HG03159 (cell line): ENCODE measurements at regions not wholly inside any gene's neighbourhood (a gene's known extent, or its start where the extent isn't known, plus 50 kb on each side); places are given as distances from the start of the nearest gene placed in this dataset.
"Not testable (repeated sequence)": the region's sequence is repeated elsewhere in the genome, so short reads cannot be mapped to it uniquely, and the experiment has no call there.

Experiments used
- ATAC-seq: cut with Tn5 transposase; IDR thresholded peaks from one replicate; pipeline ENCODE4 v1.9.1; 2021; ENCODE audit warnings: mild to moderate bottlenecking, moderate library complexity; ENCODE audit not compliant: unreplicated experiment

DNA sequence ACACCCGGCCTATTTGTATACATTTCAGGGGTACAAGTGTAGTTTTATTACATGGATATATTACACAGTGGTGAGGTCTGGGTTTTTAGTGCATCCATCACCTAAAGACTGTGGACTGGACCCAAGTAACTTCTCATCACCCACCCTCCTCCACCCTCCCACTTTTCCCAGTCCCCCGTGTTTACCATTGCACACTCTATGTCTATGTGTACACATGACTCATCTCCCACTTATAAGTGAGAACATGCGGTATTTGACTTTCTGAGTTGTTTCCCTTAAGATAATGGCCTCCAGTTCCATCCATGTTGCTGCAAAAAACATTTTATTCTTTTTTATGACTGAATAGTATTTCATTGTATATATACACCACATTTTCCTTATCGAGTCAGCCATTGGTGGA is 98.9 kb upstream of the WAC start:
- no peak for ATAC-seq

DNA sequence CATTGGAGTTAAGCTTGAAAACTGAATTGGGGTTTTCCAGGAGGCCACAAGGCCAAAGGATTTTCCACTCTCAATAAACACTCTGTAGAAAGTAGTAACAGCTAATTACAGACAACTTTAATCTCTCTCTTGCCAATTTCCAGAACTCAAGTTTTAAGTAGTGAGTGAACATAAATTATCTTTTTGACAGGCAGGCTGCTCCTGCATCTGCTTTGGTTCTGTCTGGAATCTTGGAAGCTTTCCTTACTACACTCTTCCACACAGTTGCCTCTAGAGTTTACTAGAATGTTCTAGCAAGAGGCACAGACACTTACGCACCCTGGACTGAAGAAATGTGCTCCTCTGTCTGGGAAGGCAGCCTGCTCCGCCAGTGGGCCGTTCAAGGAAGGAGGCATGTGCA is 90.5 kb upstream of the WAC start:
- no peak for ATAC-seq

DNA sequence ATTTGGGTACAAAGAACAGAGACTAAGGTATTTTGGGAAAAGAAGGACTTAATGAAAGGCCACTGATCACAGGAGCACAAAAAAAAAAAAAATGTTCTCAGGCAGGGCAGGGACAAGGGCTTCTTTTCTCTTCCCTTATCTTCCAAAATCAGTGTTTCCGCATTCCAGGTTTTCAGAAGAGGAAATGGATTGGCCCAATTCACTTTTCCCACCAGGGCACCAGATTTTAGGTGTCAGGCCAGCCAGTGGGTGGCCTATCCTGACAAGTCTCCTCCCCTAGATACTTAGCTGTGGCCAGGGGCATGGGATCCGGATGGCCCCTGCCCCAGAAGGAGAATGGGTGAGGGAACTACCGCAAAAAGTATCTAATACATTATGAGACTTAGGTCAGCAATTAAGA is 88.9 kb upstream of the WAC start:
- no peak for ATAC-seq

DNA sequence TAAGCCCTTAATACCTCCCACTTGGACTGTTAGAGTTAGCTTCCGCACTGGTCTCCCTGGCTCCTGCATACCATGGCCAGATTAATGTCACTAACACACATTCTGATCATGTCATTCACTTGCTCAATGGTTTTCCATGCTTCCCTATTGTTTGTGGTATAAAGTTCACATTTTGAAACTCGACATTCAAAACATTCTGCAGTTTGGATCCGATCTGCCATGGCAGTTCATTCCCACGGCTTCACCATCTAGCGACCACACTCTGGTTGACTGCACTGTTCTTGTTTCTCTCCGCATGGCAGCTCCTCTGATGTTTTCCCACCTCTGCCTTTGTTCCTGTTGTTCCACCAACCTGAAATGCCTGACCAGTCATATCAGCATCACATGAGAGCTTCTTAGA is 87.4 kb upstream of the WAC start:
- ATAC-seq: no peak

DNA sequence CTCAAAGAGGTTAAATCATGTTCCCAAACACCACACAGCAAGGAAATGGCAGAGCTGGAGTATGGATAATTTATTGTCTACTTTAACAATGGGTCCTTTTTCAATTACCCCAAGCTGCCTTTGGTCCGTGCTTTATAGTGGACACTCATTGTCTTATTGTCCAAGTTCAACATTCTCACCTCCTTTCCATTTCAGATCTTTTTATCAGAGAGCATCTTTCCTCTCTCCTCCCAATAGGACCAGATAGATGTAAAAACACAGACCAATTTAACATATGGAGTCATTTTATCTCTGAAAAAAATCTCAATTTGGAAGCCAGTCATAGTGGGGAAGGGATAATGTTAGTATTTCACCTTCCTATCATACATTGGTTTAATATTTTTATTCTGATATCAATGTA is 83.5 kb upstream of the WAC start:
- ATAC-seq: no peak

DNA sequence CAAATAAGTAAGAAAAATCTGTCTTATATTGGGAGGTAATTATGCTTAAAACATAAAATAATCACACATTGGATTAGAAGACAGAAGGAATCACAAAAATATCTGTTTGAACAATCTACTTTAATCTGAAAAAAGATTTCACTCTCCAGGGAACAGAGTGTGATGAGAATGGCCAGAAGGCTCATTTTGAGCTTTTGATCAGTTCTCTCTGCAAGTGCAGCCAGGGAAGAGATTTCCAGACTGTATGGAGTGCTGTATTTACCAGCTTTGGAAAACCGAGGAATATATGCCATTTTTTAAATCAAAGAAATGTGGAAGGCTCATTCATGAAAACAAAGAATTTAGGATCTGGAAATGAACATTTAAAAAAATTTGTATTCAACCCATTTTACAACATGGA is 83.0 kb upstream of the WAC start:
- ATAC-seq: no peak

DNA sequence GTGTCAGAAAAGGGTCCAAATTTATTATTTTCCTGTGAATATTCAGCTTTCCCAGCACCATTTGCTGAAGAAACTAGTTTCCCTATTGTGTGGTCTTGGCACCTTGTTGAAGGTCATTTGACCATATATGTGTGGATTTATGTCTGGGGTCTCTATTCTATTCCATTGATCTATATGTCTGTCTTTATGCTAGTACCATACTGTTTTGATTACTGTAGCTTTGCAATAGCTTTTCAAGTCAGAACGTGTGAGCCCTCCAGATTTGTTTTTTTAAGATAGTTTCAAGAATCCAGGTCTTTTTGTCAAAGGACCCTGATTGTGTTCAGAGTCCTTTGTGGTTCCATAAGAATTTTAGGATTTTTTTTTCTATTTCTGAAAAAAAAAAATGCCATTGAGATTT is 79.0 kb upstream of the WAC start:
- ATAC-seq: no peak

DNA sequence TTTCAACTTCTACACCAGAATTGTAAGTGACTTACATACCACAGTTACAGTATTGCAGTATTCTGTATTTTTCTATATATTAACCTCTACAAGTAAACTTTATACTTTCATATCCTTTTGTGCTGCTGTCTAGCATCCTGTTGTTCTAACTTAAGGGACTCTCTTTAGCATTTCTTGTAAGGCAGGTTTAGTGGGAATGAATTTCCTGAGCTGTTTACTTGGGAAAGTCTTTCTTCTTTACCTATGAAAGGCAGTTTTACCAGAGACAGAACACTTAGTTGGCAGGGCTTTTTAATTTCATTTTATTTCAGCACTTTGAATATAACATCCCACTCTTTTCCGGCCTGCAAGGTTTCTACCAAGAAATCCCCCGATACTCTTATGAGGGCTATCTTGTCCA is 75.8 kb upstream of the WAC start:
- no peak for ATAC-seq

DNA sequence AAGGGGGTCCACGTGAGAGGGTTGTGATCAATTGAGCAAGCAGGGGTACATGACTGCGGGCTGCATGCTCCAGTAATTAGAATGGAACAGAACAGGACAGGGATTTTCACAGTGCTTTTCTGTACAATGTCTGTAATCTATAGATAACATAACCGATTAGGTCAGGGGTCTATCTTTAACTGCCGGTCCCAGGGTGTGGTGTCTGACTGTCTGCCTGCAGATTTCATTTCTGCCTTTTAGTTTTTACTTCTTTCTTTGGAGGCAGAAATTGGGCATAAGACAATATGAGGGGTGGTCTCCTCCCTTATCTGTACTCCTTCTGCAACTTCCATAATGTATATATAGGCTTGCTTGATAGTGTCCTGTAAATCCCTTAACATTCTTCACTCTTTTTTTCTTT is 75.0 kb upstream of the WAC start:
- ATAC-seq: not testable (repeated sequence)

DNA sequence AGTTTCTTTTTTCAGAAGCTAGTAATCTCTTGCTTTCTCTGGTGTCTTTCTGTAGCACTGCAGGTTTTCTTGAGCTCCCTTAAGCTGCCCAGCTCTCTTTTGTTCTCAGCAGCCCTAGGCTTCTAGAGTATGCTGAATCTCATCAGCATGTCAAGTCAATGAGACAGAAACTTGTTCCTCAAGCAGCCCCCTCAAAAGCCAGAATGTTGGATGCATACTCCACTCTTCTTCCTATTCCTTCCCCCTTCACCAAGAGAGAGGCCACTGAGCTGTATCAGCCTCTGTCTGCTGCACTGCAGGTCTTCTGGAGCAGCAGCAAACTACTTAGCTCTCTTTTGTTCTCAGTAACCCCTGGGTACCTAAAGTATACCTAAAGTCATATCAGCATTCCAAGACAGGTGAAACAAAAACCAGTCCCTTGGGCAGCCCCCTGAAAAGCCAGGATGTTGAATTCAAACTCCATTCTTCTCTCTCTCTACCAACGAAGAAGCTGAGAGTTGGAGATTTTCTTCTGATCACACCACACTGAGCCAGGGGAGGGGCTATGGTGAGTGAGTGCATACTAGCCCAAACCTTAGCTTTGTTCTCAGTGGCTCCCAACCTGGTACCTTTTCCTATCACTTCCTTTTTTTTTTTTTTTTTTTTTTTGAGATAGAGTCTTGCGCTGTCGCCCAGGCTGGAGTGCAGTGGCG is 73.3 kb upstream of the WAC start:
- ATAC-seq: no peak

DNA sequence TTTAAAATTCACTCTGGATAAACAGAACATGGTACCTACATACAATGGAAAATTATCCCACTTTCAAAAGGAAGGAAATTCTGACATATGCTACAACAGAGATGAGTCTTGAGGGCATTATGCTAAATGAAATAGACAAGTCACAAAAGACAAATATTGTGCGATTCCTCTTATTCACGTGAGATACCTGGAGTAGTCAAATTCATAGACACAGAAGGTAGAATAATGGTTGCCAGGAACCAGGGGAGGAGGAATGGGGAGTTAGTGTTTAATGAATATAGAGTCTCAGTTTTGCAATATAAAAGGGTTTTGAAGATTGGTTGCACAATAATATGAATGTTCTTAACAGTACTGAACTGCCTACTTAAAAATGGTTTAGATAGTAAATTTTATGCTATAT is 69.8 kb upstream of the WAC start:
- ATAC-seq: no peak

DNA sequence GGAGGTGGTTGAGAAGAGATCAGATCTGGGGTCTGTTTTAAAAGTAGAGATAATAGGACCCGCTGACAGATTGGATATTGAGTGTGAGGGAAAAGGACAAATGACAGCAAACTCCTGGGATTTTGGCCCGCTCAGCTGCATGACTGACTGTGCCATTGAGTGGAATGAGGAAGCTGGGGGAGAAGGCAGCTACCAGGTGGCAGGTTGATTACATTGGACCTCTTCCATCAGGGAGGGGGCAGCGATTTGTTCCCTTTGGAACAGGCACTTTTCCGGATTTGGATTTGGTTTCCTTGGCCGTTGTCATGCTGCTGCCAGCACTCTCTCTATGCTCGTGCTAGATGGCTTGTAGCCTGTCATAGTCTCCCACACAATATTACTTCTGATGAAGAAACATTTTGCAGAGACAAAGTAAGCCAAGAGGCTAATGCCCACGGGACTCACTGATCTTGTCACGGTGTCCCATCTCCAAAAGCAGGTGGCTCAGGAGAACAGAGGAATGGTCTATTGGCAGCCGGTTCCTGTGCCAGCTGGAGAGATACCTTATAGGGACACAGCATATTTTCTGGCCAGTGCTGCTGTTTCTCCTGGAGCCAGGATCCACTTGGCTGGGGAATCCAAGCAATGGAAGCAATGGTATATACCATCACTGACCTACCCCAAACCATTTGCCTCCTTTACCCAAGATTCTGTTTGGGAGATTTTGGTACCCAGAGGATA is 69.1 kb upstream of the WAC start:
- no peak for ATAC-seq

DNA sequence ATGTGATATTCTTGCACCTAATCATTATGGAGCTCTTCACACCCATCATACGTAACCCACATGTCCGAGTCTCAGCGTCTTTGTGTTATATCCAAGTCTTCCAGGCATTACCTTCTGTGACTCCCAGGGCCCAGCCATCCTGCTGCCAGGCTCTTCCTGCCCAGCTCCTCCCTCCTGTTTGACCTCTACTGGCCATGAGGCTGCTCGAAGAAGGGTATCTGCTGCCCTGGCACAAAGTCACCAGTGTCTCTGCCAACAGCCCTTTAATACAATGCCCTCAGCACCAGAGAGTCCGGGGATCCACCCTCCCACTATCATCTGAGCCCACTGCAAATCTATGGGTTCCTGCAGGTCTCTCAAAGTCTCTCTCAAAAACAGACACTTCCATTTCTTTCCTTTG is 65.3 kb upstream of the WAC start:
- ATAC-seq: no peak

DNA sequence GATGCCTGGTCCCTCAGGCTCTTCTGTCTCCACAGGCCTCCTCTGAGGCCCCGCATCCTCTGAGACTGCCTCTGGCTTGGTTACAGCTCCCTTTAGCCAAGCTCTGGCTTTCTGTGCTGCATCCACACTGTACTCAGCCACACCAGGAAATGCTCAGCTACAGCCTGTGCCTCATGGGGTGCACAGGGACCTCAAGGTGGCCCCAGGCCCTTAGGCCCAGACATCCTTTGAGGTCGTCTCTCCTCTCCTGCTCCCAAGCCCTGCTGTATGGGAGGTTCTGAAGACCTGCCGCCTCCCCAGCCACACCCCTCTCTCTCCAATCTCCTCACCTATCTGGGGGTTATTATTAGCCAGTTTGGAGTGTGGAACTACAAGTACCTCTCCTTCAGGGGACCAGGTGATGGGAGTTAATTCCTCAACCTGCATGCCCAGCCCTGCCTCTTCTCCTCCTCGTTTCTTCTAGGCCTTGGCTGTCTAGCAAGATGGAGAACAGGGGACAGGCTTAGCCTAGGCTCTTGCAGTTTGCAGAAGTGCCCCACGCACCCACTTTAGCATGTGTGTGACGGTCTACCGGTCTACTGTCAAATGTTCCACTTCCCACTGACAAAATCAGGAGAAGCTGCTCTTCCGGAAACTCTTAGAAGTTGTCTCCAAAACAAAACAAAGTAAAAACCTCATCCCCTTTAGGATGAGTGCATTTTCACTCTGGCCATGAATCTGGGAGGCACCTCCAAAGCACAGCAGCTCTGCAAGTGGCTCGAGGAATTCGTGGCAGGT is 64.0 kb upstream of the WAC start:
- no peak for ATAC-seq

DNA sequence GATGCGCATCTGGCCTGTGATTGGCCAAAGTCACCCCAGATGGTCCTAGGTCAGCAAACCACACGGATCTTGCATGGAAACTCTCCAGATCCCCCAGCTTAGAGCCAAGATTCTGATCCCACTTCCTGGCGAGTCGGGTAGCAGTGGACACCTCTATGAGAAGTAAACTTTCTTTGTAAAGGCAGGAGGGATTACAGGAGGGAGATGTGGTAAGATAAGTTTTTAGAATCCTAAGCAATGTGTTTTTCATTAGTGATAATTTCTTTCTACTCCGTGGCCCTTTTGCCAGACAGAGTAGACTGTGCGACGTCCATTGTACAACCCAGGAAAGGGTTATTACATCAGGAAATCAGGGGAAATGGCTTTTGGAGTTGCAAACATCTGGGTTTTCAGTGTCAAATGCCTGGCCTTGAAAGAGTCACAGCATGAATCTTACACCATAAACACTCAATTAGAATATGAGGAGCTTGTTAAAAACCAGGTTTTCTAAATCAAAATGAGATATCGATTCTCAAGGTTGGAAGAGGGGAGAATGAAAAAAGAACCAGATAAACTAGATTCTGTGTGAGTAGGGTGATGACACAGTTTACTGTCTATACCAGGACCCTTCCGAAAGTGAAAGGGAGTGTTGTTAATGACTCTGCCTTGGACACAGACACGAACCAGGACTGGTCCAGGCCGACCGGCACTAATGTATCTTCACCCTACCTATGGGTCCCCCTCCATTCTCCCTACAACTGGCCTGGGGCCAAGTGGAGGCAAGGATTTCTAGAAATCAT is 61.9 kb upstream of the WAC start:
- ATAC-seq: no peak

DNA sequence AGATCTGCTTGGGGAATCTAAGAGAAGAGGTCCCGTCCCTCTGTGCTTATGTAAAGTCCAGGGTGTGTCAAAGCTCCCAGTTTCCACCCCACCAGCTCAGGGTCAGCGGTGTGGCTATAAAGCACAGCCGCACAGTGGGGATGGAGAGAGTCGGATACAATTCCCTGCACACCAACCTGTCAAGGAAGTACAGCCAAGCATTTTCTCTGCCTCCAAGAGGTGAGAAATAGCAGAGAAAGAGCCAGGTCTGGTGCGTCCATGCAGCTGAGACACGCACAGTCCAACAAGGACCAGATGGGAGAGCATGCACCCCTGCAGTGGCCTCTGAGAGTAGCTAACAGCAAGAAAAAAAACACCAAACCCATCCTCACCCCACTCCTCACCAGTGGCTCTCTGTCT is 61.3 kb upstream of the WAC start:
- ATAC-seq: no peak

DNA sequence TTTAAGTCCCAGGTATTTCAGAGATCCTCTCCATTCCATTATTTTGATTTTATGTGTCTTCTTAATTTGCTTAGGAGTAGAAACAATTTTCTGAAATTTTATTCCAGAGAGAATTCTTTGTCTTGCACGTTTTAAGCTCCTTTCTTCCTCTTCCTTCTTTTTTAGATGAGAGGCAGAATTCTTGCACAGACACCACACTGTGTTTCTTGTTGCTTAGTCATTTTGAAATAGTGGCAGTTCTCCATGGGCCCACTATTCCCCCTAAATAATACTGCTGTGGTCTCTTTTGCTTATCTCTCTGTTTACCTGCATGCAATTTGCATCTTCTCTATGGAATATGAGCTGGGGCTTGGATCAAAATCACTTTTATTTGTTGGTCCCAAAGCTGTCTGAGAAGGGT is 54.3 kb upstream of the WAC start:
- no peak for ATAC-seq

DNA sequence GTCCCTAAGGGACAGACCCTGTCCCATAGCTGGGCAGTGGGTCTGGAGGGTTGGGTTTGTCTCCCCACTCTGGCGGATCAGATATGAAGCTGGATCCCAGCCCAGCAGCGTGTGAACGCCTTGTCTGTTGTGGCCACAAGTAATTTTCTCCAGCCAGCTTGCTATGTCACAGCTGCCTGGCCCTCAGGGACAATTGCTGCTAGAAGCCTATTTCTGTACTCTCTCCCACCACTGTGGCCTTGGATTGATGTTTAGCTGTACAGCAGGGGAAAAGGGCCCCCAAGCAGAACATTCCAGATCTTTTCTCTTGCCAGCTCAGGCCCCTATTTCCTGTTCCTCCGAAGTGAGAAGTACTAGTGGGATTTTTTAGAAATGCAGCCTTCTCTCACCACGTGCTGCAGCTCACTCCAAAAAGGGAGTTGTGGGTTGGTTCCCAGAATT is 53.5 kb upstream of the WAC start:
- ATAC-seq: no peak

DNA sequence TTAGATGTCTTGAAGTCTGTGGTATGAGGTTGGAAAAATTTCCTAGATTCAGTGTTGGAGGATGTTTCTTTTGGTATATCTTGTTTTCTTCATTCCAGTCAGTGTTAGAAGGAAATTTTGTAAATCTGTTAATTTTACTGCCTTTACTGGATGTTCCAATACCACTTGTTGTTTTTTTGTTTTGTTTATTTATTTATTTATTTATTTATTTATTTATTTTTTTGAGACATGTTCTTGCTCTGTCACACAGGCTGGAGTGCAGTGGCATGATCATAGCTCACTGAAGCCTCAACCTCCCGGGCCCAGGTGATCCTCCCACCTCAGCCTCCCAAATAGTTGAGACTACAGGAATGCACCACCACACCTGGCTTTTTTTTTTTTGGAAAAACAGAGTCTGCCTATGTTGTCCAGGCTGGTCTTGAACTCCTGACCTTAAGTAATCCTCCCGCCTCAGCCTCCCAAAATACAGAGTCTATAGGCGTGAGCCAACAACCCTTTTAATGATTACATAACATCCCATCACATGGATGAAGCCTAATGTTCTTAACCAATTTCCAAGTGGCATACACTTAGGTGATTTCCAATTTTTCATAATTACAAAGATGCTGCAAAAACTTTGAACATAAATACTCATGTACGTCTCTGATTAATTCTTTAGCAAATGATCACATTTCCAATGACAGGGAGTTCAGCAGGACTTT is 52.8 kb upstream of the WAC start:
- no peak for ATAC-seq

DNA sequence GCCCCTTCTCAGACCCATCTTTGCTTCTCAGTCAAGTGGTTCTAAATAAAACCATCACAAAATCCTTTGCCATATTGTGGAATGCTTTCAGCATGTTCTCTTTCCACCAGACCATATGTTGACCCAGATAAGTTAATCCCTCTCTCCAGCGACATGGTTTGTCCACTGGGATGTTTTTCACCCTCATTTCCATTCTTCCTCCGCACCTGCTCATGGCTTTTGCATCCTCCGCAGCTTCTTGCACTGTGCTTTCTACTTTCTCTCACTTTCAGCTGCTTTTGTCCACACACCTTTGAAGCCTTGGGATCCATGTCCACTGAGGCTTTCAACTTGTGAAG is 52.3 kb upstream of the WAC start:
- ATAC-seq: no peak

DNA sequence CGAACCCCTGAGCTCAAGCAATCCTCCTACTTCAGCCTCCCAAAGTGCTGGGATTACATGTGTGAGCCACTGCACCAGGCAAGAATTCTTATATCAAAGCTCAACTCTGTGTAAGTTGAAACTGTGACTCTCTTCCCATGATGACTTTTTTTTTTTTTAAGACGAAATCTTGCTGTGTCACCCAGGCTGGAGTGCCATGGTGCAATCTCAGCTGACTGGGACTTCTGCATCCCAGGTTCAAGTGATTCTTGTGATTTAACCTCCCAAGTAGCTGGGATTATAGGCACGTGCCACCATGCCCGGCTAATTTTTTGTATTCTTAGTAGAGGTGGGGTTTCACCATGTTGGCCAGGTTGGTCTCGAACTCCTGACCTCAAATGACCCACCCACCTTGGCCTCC is 51.6 kb upstream of the WAC start:
- ATAC-seq: not testable (repeated sequence)
